ENCODE measurements at regions not wholly inside any gene's neighbourhood (a gene's known extent, or its start where the extent isn't known, plus 50 kb on each side); places are given as distances from the start of the nearest gene placed in this dataset.

DNA sequence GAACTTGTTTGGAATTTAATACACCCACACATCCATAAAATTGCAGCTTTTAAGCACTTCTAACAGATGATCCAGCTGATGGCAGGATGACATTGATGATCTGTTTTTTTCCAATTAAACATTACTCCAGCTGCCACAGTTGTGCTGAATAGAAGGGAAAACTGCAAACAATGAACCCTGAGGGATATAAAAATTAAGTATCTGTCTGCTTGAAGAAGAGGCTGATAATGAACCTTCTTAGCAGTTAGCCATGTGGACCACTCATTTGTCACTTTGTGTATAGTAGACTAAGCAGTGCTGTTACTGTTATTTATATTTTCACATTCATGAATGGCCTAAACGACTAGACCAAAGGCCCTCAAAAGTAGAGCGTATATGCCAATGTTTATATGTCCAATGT lies 1201.0 kb upstream of the LRRTM1 start:
- H4K20me1 ChIP-seq (ENCODE audit: insufficient read depth) = no peaks in the 10 kb centered on the region
- H3K36me3 ChIP-seq (ENCODE audit: low read depth) = no peaks in the 10 kb centered on the region
- no peak for DNase-seq
- no peak overlapping the region for H3K4me3 ChIP-seq
- no peak overlapping the region for H2AFZ ChIP-seq
- H3K4me1 ChIP-seq (ENCODE audit: insufficient read depth) = no peaks in the 10 kb centered on the region
- no peaks in the 10 kb centered on the region for H3F3A ChIP-seq (ENCODE audit: insufficient read depth)
- no peaks in the 10 kb centered on the region for H3K27me3 ChIP-seq (replicated peaks; ENCODE audit: insufficient read depth)
- no peak overlapping the region for H3K27ac ChIP-seq
- H3K9ac ChIP-seq = no peak overlapping the region
- H3K79me2 ChIP-seq (ENCODE audit: insufficient read depth) = no peaks in the 10 kb centered on the region
- TF ChIP-seq EZH2phosphoT487 (IDR thresholded peaks at IDR 0.05; ENCODE audit: insufficient read depth, low read depth) (no peak), EZH2 (IDR thresholded peaks at IDR 0.05; ENCODE audit: insufficient read depth, poor library complexity, severe bottlenecking) (no peak)
- no peak overlapping the region for H3K4me2 ChIP-seq (ENCODE audit: unreplicated experiment)
- 9 to 14% methylated on average over 2 of the region's 2 CpGs for WGBS, 2 experiments (ENCODE audit: low coverage in 1 of 2, low lambda C conversion rate in 2 of 2, missing lambda C conversion rate in 2 of 2)
- H3K9me3 ChIP-seq (ENCODE audit: low read depth) = no peaks in the 10 kb centered on the region
- H3K9me2 ChIP-seq (ENCODE audit: insufficient read depth) = no peaks in the 10 kb centered on the region
- in situ Hi-C loops (cut with MboI) = no loop called here

DNA sequence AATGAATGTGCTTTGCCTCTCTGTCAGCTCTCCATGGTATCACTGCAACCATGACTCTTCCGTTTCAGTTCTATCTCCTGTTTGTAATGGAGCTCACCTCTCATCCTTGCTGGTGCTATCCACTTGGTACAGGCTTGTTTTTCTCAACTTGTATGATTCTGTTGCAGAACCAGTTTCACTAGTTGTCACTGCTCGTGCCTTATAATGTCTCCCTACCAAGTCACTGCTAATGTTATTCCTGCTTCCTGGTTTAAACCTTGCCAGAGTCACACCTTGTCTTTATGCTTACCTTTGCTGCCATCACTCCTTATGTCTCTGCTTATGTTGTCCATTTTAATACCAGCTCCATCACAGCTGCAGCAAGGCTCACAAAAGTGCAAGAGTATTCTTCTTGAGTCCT lies 1191.0 kb upstream of the LRRTM1 start:
- DNase-seq = no peak
- Histone ChIP-seq H3K27ac (no peak overlapping the region), H3K4me3 (no peak overlapping the region), H3K79me2 (ENCODE audit: insufficient read depth) (no peaks in the 10 kb centered on the region), H3K27me3 (replicated peaks; ENCODE audit: insufficient read depth) (no peaks in the 10 kb centered on the region), H4K20me1 (ENCODE audit: insufficient read depth) (no peaks in the 10 kb centered on the region), H3F3A (ENCODE audit: insufficient read depth) (no peaks in the 10 kb centered on the region), H3K4me2 (ENCODE audit: unreplicated experiment) (no peak overlapping the region), H3K9ac (no peak overlapping the region), H3K36me3 (ENCODE audit: low read depth) (no peaks in the 10 kb centered on the region), H3K4me1 (ENCODE audit: insufficient read depth) (no peaks in the 10 kb centered on the region), H3K9me3 (ENCODE audit: low read depth) (no peaks in the 10 kb centered on the region), H2AFZ (no peak overlapping the region), H3K9me2 (ENCODE audit: insufficient read depth) (no peaks in the 10 kb centered on the region)
- WGBS, 2 experiments (ENCODE audit: low coverage in 1 of 2, low lambda C conversion rate in 2 of 2, missing lambda C conversion rate in 2 of 2) = 6 to 8% methylated on average over 2 of the region's 2 CpGs
- TF ChIP-seq EZH2 (IDR thresholded peaks at IDR 0.05; ENCODE audit: insufficient read depth, poor library complexity, severe bottlenecking) (no peak), EZH2phosphoT487 (IDR thresholded peaks at IDR 0.05; ENCODE audit: insufficient read depth, low read depth) (no peak)
- in situ Hi-C loops (cut with MboI) = no loop called here

- no peaks in the 10 kb centered on the region for H3K9me3 ChIP-seq (ENCODE audit: low read depth)
- in situ Hi-C loops (cut with MboI) = no loop called here
- TF ChIP-seq EZH2 (IDR thresholded peaks at IDR 0.05; ENCODE audit: insufficient read depth, poor library complexity, severe bottlenecking) (no peak), EZH2phosphoT487 (IDR thresholded peaks at IDR 0.05; ENCODE audit: insufficient read depth, low read depth) (no peak)
- 11 to 18% methylated on average over 4 of the region's 4 CpGs for WGBS, 2 experiments (ENCODE audit: low coverage in 1 of 2, low lambda C conversion rate in 2 of 2, missing lambda C conversion rate in 2 of 2)
- H3K4me2 ChIP-seq (ENCODE audit: unreplicated experiment) = no peak overlapping the region
- H3K4me3 ChIP-seq = no peak overlapping the region
- no peaks in the 10 kb centered on the region for H3K27me3 ChIP-seq (replicated peaks; ENCODE audit: insufficient read depth)
- no peaks in the 10 kb centered on the region for H3K79me2 ChIP-seq (ENCODE audit: insufficient read depth)
- no peaks in the 10 kb centered on the region for H3K36me3 ChIP-seq (ENCODE audit: low read depth)
- H3K4me1 ChIP-seq (ENCODE audit: insufficient read depth) = no peaks in the 10 kb centered on the region
- no peaks in the 10 kb centered on the region for H4K20me1 ChIP-seq (ENCODE audit: insufficient read depth)
- no peak for DNase-seq
- H3K9ac ChIP-seq = no peak overlapping the region
- H2AFZ ChIP-seq = no peak overlapping the region
- no peaks in the 10 kb centered on the region for H3K9me2 ChIP-seq (ENCODE audit: insufficient read depth)
- no peaks in the 10 kb centered on the region for H3F3A ChIP-seq (ENCODE audit: insufficient read depth)
- no peak overlapping the region for H3K27ac ChIP-seq
Observed at GRCh38 chr2:81483254-81483653, 1178.7 kb upstream of the LRRTM1 start.

DNA sequence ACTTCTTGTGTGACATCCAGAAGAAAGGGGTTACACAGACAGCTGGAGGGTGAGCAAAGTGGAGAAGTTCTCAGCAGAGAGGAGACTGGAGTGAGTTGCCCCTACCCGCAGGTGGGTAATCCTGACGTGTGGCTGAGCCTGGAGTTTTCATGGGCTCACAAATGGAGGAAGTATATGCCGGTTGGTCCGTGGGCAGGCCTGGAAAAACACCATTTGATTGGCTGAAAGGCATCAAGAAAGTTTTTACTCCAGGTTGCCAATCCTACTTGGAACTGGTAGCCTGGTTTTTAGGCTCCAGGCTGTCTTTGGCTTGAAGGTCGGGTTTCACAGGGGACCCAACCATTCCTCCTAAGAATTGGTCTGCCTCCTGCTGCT lies 1177.4 kb upstream of the LRRTM1 start:
- no peaks in the 10 kb centered on the region for H3F3A ChIP-seq (ENCODE audit: insufficient read depth)
- no peak overlapping the region for H3K27ac ChIP-seq
- DNase-seq = no peak
- in situ Hi-C loops (cut with MboI) = no loop called here
- H3K9ac ChIP-seq = no peak overlapping the region
- no peaks in the 10 kb centered on the region for H4K20me1 ChIP-seq (ENCODE audit: insufficient read depth)
- TF ChIP-seq EZH2 (IDR thresholded peaks at IDR 0.05; ENCODE audit: insufficient read depth, poor library complexity, severe bottlenecking) (no peak), EZH2phosphoT487 (IDR thresholded peaks at IDR 0.05; ENCODE audit: insufficient read depth, low read depth) (no peak)
- WGBS, 2 experiments (ENCODE audit: low coverage in 1 of 2, low lambda C conversion rate in 2 of 2, missing lambda C conversion rate in 2 of 2) = 22 to 24% methylated on average over 5 of the region's 5 CpGs
- no peak overlapping the region for H3K4me2 ChIP-seq (ENCODE audit: unreplicated experiment)
- no peak overlapping the region for H2AFZ ChIP-seq
- no peaks in the 10 kb centered on the region for H3K27me3 ChIP-seq (replicated peaks; ENCODE audit: insufficient read depth)
- no peak overlapping the region for H3K4me3 ChIP-seq
- H3K9me3 ChIP-seq (ENCODE audit: low read depth) = no peaks in the 10 kb centered on the region
- no peaks in the 10 kb centered on the region for H3K4me1 ChIP-seq (ENCODE audit: insufficient read depth)
- H3K9me2 ChIP-seq (ENCODE audit: insufficient read depth) = no peaks in the 10 kb centered on the region
- H3K36me3 ChIP-seq (ENCODE audit: low read depth) = no peaks in the 10 kb centered on the region
- H3K79me2 ChIP-seq (ENCODE audit: insufficient read depth) = no peaks in the 10 kb centered on the region

Measured in GM23248 (cell line).